ENCODE measurements at regions not wholly inside any gene's neighbourhood (a gene's known extent, or its start where the extent isn't known, plus 50 kb on each side); places are given as distances from the start of the nearest gene placed in this dataset.

- TF ChIP-seq CTCF (IDR thresholded peaks at IDR 0.05; ENCODE audit: control extremely low read depth, extremely low read depth): no peak
- Histone ChIP-seq H3K4me3 (no peak overlapping the region), H3K27ac (ENCODE audit: low read depth in 1 of 2, low read length in 1 of 2) (no peak overlapping the region), H3K9me3 (ENCODE audit: control insufficient read depth in 4 of 4, insufficient read depth in 3 of 4, low read length in 3 of 4) (peaks cover 0 to 10% (median 6%) of the 10 kb centered on the region in 4 donors), H3K9ac (ENCODE audit: insufficient read depth in 1 of 2, low read length in 2 of 2) (no peak overlapping the region), H3K36me3 (ENCODE audit: control insufficient read depth in 4 of 4, insufficient read depth in 4 of 4, low read length in 4 of 4) (no peaks in the 10 kb centered on the region), H3K27me3 (ENCODE audit: control insufficient read depth in 3 of 3, insufficient read depth in 3 of 3, low read length in 2 of 3) (no peaks in the 10 kb centered on the region), H3K4me1 (ENCODE audit: control insufficient read depth in 5 of 5, insufficient read depth in 5 of 5, low read length in 5 of 5) (no peaks in the 10 kb centered on the region)
- ATAC-seq (ENCODE audit: insufficient read depth, low FRiP score) (no peak), DNase-seq (no peak)
These were observed 213.9 kb upstream of the GULP1 start for GRCh38 chr2:188077757-188078156.

- Histone ChIP-seq H3K27me3 (ENCODE audit: control insufficient read depth in 3 of 3, insufficient read depth in 3 of 3, low read length in 2 of 3) (no peaks in the 10 kb centered on the region), H3K9me3 (ENCODE audit: control insufficient read depth in 4 of 4, insufficient read depth in 3 of 4, low read length in 3 of 4) (peaks cover 0 to 5% (median 3%) of the 10 kb centered on the region in 4 donors), H3K4me1 (ENCODE audit: control insufficient read depth in 5 of 5, insufficient read depth in 5 of 5, low read length in 5 of 5) (no peaks in the 10 kb centered on the region), H3K4me3 (no peak overlapping the region), H3K9ac (ENCODE audit: insufficient read depth in 1 of 2, low read length in 2 of 2) (no peak overlapping the region), H3K27ac (ENCODE audit: low read depth in 1 of 2, low read length in 1 of 2) (no peak overlapping the region), H3K36me3 (ENCODE audit: control insufficient read depth in 4 of 4, insufficient read depth in 4 of 4, low read length in 4 of 4) (no peaks in the 10 kb centered on the region)
- DNase-seq: no peak
- no peak for TF ChIP-seq CTCF (IDR thresholded peaks at IDR 0.05; ENCODE audit: control extremely low read depth, extremely low read depth)
- 85% methylated on average over 4 of the region's 4 CpGs for WGBS, 2 donors
- no peak for ATAC-seq (ENCODE audit: insufficient read depth, low FRiP score)
These were observed 213.1 kb upstream of the GULP1 start for GRCh38 chr2:188078534-188078933.

GRCh38 chr2:188079196-188079595 lies 212.5 kb upstream of the GULP1 start:
- Histone ChIP-seq H3K27ac (ENCODE audit: low read depth in 1 of 2, low read length in 1 of 2) (no peak overlapping the region), H3K36me3 (ENCODE audit: control insufficient read depth in 4 of 4, insufficient read depth in 4 of 4, low read length in 4 of 4) (no peaks in the 10 kb centered on the region), H3K9ac (ENCODE audit: insufficient read depth in 1 of 2, low read length in 2 of 2) (no peak overlapping the region), H3K4me1 (ENCODE audit: control insufficient read depth in 5 of 5, insufficient read depth in 5 of 5, low read length in 5 of 5) (no peaks in the 10 kb centered on the region), H3K9me3 (ENCODE audit: control insufficient read depth in 4 of 4, insufficient read depth in 3 of 4, low read length in 3 of 4) (peaks cover 0 to 5% (median 1%) of the 10 kb centered on the region in 4 donors), H3K27me3 (ENCODE audit: control insufficient read depth in 3 of 3, insufficient read depth in 3 of 3, low read length in 2 of 3) (no peaks in the 10 kb centered on the region), H3K4me3 (no peak overlapping the region)
- DNase-seq (no peak), ATAC-seq (ENCODE audit: insufficient read depth, low FRiP score) (no peak)
- 69 to 73% methylated on average over 1 of the region's 1 CpG for WGBS, 2 donors
- TF ChIP-seq CTCF (IDR thresholded peaks at IDR 0.05; ENCODE audit: control extremely low read depth, extremely low read depth): no peak

GRCh38 chr2:188085421-188085820 lies 206.3 kb upstream of the GULP1 start:
- Histone ChIP-seq H3K4me3 (no peak overlapping the region), H3K4me1 (ENCODE audit: control insufficient read depth in 5 of 5, insufficient read depth in 5 of 5, low read length in 5 of 5) (peaks cover 0 to 8% (median 0%) of the 10 kb centered on the region in 5 donors), H3K36me3 (ENCODE audit: control insufficient read depth in 4 of 4, insufficient read depth in 4 of 4, low read length in 4 of 4) (no peaks in the 10 kb centered on the region), H3K27ac (ENCODE audit: low read depth in 1 of 2, low read length in 1 of 2) (no peak overlapping the region), H3K9ac (ENCODE audit: insufficient read depth in 1 of 2, low read length in 2 of 2) (no peak overlapping the region), H3K27me3 (ENCODE audit: control insufficient read depth in 3 of 3, insufficient read depth in 3 of 3, low read length in 2 of 3) (no peaks in the 10 kb centered on the region), H3K9me3 (ENCODE audit: control insufficient read depth in 4 of 4, insufficient read depth in 3 of 4, low read length in 3 of 4) (peaks cover 0 to 3% (median 0%) of the 10 kb centered on the region in 4 donors)
- no peak for TF ChIP-seq CTCF (IDR thresholded peaks at IDR 0.05; ENCODE audit: control extremely low read depth, extremely low read depth)
- DNase-seq (no peak), ATAC-seq (ENCODE audit: insufficient read depth, low FRiP score) (no peak)
- 66 to 68% methylated on average over 4 of the region's 4 CpGs for WGBS, 2 donors

Data from lung (tissue), 11 donors.